HEK293 (cell line): ENCODE measurements at regions not wholly inside any gene's neighbourhood (a gene's known extent, or its start where the extent isn't known, plus 50 kb on each side); places are given as distances from the start of the nearest gene placed in this dataset.

ENCODE experiments used
- CTCF ChIA-PET: fragments of 350-600 bp; formaldehyde crosslinking; extraction: SDS; loops from one replicate; lab custom pipeline; 2021; ENCODE audit warnings: antibody characterized with exemption; lab: Yijun Ruan, JAX
- POLR2A ChIA-PET: fragments of 300-600 bp; formaldehyde crosslinking; extraction: SDS; loops from one replicate; lab custom pipeline; 2020; ENCODE audit warnings: antibody characterized with exemption, inconsistent platforms; lab: Yijun Ruan, JAX
- H3K27ac ChIP-seq: fragments of 200-500 bp; sonication (Bioruptor generic); 2 replicates; pipeline ENCODE4 v1.5.1; 2014; ENCODE audit warnings: low read depth, low read length, control low read depth, inconsistent platforms; ENCODE audit errors: extremely low read depth
- H3K36me3 ChIP-seq, 2 experiments: fragments of 200-500 bp in 1 of 2; sonication (Bioruptor generic) in 1 of 2; 1 replicate in 1 of 2; 2 replicates in 1 of 2; pipeline ENCODE4 v1.5.1; 2014 to 2017; ENCODE audit warnings: inconsistent platforms in 2 of 2, low read length in 2 of 2; ENCODE audit not compliant: control insufficient read depth in 2 of 2, insufficient read depth in 1 of 2
- H3K4me1 ChIP-seq: fragments of 200-500 bp; sonication (Bioruptor generic); 2 replicates; pipeline ENCODE4 v1.5.1; 2014; ENCODE audit warnings: mild to moderate bottlenecking, low read length, inconsistent platforms; ENCODE audit not compliant: control insufficient read depth, insufficient read depth
- H3K4me3 ChIP-seq: 2 replicates; pipeline ENCODE4 v1.5.1; 2011; ENCODE audit warnings: low read depth, mild to moderate bottlenecking, control low read depth, low read length, moderate library complexity
- H3K9me3 ChIP-seq: fragments of 200-500 bp; sonication (Bioruptor generic); 2 replicates; pipeline ENCODE4 v1.5.1; 2014; ENCODE audit warnings: low read depth, low read length, inconsistent platforms; ENCODE audit not compliant: control insufficient read depth, insufficient read depth
- CTCF ChIP-seq: fragments of 450-650 bp; formaldehyde crosslinking; IDR thresholded peaks from 2 replicates; pipeline ENCODE4 v1.5.1; 2016; ENCODE audit warnings: missing biosample characterization, missing genetic modification characterization
- KLF7 ChIP-seq: fragments of 450-650 bp; formaldehyde crosslinking; IDR thresholded peaks from 2 replicates; pipeline ENCODE4 v1.5.1; 2016; ENCODE audit warnings: missing biosample characterization, missing genetic modification characterization, borderline replicate concordance
- SETDB1 ChIP-seq: IDR thresholded peaks from one replicate; pipeline ENCODE4 v1.6.1; 2017; ENCODE audit warnings: mild to moderate bottlenecking, low read length, moderate library complexity, mixed read lengths; ENCODE audit not compliant: insufficient read length
- ZBTB10 ChIP-seq: fragments of 450-650 bp; formaldehyde crosslinking; IDR thresholded peaks from 2 replicates; pipeline ENCODE4 v1.5.1; 2016; ENCODE audit warnings: missing biosample characterization, missing genetic modification characterization
- ZNF114 ChIP-seq: fragments of 450-650 bp; formaldehyde crosslinking; IDR thresholded peaks from 2 replicates; pipeline ENCODE4 v1.5.0; 2017; ENCODE audit warnings: missing biosample characterization, missing genetic modification characterization
- ZNF585B ChIP-seq: fragments of 450-650 bp; formaldehyde crosslinking; IDR thresholded peaks from 2 replicates; pipeline ENCODE4 v1.5.1; 2016; ENCODE audit warnings: missing biosample characterization, missing genetic modification characterization
- ZNF639 ChIP-seq: fragments of 450-650 bp; formaldehyde crosslinking; IDR thresholded peaks from 2 replicates; pipeline ENCODE4 v1.5.1; 2016; ENCODE audit warnings: missing biosample characterization, missing genetic modification characterization
- ZNF664 ChIP-seq: fragments of 450-650 bp; formaldehyde crosslinking; IDR thresholded peaks from 2 replicates; pipeline ENCODE4 v1.5.1; 2016; ENCODE audit warnings: missing biosample characterization, missing genetic modification characterization
- ZNF776 ChIP-seq: fragments of 450-650 bp; formaldehyde crosslinking; IDR thresholded peaks from 2 replicates; pipeline ENCODE4 v1.5.0; 2017; ENCODE audit warnings: missing biosample characterization, missing genetic modification characterization, borderline replicate concordance
- ZXDB ChIP-seq: fragments of 450-650 bp; formaldehyde crosslinking; IDR thresholded peaks from 2 replicates; pipeline ENCODE4 v1.5.1; 2016; ENCODE audit warnings: missing biosample characterization, missing genetic modification characterization

GRCh38 chr4:65789341-65789740 lies 119.1 kb upstream of the EPHA5 start:
- TF ChIP-seq CTCF (tag by site-specific recombination), result no peak
- H3K4me1 ChIP-seq, result no peaks in the 10 kb centered on the region
- no peak overlapping the region for H3K27ac ChIP-seq
- POLR2A ChIA-PET, result no interaction called here
- CTCF ChIA-PET, result no interaction called here
- H3K4me3 ChIP-seq, result no peak overlapping the region
- no peaks in the 10 kb centered on the region for H3K9me3 ChIP-seq
- no peaks in the 10 kb centered on the region for H3K36me3 ChIP-seq

- no peak overlapping the region for H3K27ac ChIP-seq
- H3K4me3 ChIP-seq, result no peak overlapping the region
- H3K9me3 ChIP-seq, result no peaks in the 10 kb centered on the region
- H3K4me1 ChIP-seq, result no peaks in the 10 kb centered on the region
- TF ChIP-seq ZNF114, result no peak
- TF ChIP-seq SETDB1, result peak; percentile 45
- peak; percentile 69 for TF ChIP-seq ZNF585B (tag by site-specific recombination)
- ChIA-PET CTCF (interaction anchor here (0.6 kb wide), 1 partner anchor 203 kb away, joined by 3 read pairs; no protein-coding TSS in a partner anchor), POLR2A (no interaction called here)
- H3K36me3 ChIP-seq, result no peaks in the 10 kb centered on the region
Measured at GRCh38 chr4:65777270-65777669, 107.0 kb upstream of the EPHA5 start.

- Histone ChIP-seq H3K4me1 (no peaks in the 10 kb centered on the region), H3K27ac (no peak overlapping the region), H3K4me3 (no peak overlapping the region), H3K36me3 (no peaks in the 10 kb centered on the region), H3K9me3 (no peaks in the 10 kb centered on the region)
- ChIA-PET CTCF (no interaction called here), POLR2A (no interaction called here)
- no peak for TF ChIP-seq ZXDB (tag by site-specific recombination)
- TF ChIP-seq ZBTB10 (tag by site-specific recombination), result no peak
- no peak for TF ChIP-seq KLF7 (tag by site-specific recombination)
- TF ChIP-seq ZNF664, result no peak
Measured at GRCh38 chr4:65773636-65774035, 103.3 kb upstream of the EPHA5 start.

GRCh38 chr4:65747386-65747785 lies 77.1 kb upstream of the EPHA5 start:
- Histone ChIP-seq H3K36me3 (no peaks in the 10 kb centered on the region), H3K27ac (no peak overlapping the region), H3K9me3 (no peaks in the 10 kb centered on the region), H3K4me1 (no peaks in the 10 kb centered on the region), H3K4me3 (no peak overlapping the region)
- ChIA-PET CTCF (no interaction called here), POLR2A (no interaction called here)
- no peak for TF ChIP-seq ZNF639 (tag by site-specific recombination)
- TF ChIP-seq ZNF776 (tag by site-specific recombination), result no peak
- no peak for TF ChIP-seq KLF7 (tag by site-specific recombination)
